GM21367 (cell line): ENCODE measurements at regions not wholly inside any gene's neighbourhood (a gene's known extent, or its start where the extent isn't known, plus 50 kb on each side); places are given as distances from the start of the nearest gene placed in this dataset.
"Not testable (repeated sequence)": the region's sequence is repeated elsewhere in the genome, so short reads cannot be mapped to it uniquely, and the experiment has no call there.

Source experiments
- ATAC-seq: cut with Tn5 transposase; IDR thresholded peaks from one replicate; pipeline ENCODE4 v1.9.1; 2021; ENCODE audit not compliant: unreplicated experiment

GRCh38 chr10:52477305-52477704 lies 163.2 kb downstream of the DKK1 start:
- ATAC-seq: no peak

GRCh38 chr10:52479567-52479966 lies 165.5 kb downstream of the DKK1 start:
- no peak for ATAC-seq

- ATAC-seq: no peak
These were observed 168.0 kb downstream of the DKK1 start for GRCh38 chr10:52481986-52482555.

GRCh38 chr10:52483587-52483986 lies 169.5 kb downstream of the DKK1 start:
- peak; percentile 80 for ATAC-seq

- ATAC-seq: no peak
These were observed 170.4 kb downstream of the DKK1 start for GRCh38 chr10:52484206-52485065.

- ATAC-seq: no peak
These were observed 171.4 kb downstream of the DKK1 start for GRCh38 chr10:52485462-52485861.

- no peak for ATAC-seq
These were observed 172.9 kb downstream of the DKK1 start for GRCh38 chr10:52486840-52487611.

GRCh38 chr10:52488606-52489485 lies 174.8 kb downstream of the DKK1 start:
- ATAC-seq: no peak

GRCh38 chr10:52491246-52491995 lies 177.3 kb downstream of the DKK1 start:
- no peak for ATAC-seq

GRCh38 chr10:52499281-52499680 lies 185.2 kb downstream of the DKK1 start:
- ATAC-seq: no peak

- no peak for ATAC-seq
These were observed 186.4 kb downstream of the DKK1 start for GRCh38 chr10:52500476-52500875.

GRCh38 chr10:52502237-52502636 lies 188.2 kb downstream of the DKK1 start:
- no peak for ATAC-seq

GRCh38 chr10:52505341-52505740 lies 191.3 kb downstream of the DKK1 start:
- ATAC-seq: not testable (repeated sequence)

- ATAC-seq: no peak
These were observed 200.4 kb downstream of the DKK1 start for GRCh38 chr10:52514481-52514880.

GRCh38 chr10:52517012-52517411 lies 202.9 kb downstream of the DKK1 start:
- no peak for ATAC-seq

GRCh38 chr10:52523696-52524095 lies 209.6 kb downstream of the DKK1 start:
- ATAC-seq: no peak

- ATAC-seq: no peak
These were observed 211.7 kb downstream of the DKK1 start for GRCh38 chr10:52525761-52526160.

- no peak for ATAC-seq
These were observed 212.3 kb downstream of the DKK1 start for GRCh38 chr10:52526251-52526823.

GRCh38 chr10:52532650-52533290 lies 218.7 kb downstream of the DKK1 start:
- no peak for ATAC-seq
